ENCODE measurements at regions not wholly inside any gene's neighbourhood (a gene's known extent, or its start where the extent isn't known, plus 50 kb on each side); places are given as distances from the start of the nearest gene placed in this dataset.

GRCh38 chr22:49413146-49413545 is 414.5 kb downstream of the BRD1 start:
- TF ChIP-seq GATA2 (IDR thresholded peaks at IDR 0.05; ENCODE audit: low read depth, low read length) (no peak), GATA3 (IDR thresholded peaks at IDR 0.05; ENCODE audit: low read depth, low read length) (no peak)
